Esophagus muscularis mucosa (tissue), 4 donors: ENCODE measurements at regions not wholly inside any gene's neighbourhood (a gene's known extent, or its start where the extent isn't known, plus 50 kb on each side); places are given as distances from the start of the nearest gene placed in this dataset.

Experiments used
- EP300 ChIP-seq: sonication (generic); formaldehyde crosslinking; IDR thresholded peaks from one replicate; pipeline ENCODE4 v1.6.1; 2017; ENCODE audit warnings: antibody characterized with exemption
- POLR2A ChIP-seq: fragments of 450-650 bp; IDR thresholded peaks from one replicate; pipeline ENCODE4 v1.6.1; 2017; ENCODE audit warnings: antibody characterized with exemption, moderate library complexity, mild to moderate bottlenecking, low read depth
- POLR2AphosphoS5 ChIP-seq, 2 donors: sonication (generic); formaldehyde crosslinking; IDR thresholded peaks; one replicate each; pipeline ENCODE4 v1.6.1; 2017; ENCODE audit warnings: antibody characterized with exemption in 2 of 2
- TF ChIP-seq, protein P1 (sequence below), 3 experiments: fragments of 200-600 bp in 2 of 3; fragments of 450-650 bp in 1 of 3; sonication (generic) in 2 of 3; IDR thresholded peaks; one replicate each; pipeline ENCODE4 v1.5.1; 2017 to 2019; ENCODE audit warnings: antibody characterized with exemption in 3 of 3, mild to moderate bottlenecking in 2 of 3, moderate library complexity in 1 of 3

- TF ChIP-seq, protein P1, sequence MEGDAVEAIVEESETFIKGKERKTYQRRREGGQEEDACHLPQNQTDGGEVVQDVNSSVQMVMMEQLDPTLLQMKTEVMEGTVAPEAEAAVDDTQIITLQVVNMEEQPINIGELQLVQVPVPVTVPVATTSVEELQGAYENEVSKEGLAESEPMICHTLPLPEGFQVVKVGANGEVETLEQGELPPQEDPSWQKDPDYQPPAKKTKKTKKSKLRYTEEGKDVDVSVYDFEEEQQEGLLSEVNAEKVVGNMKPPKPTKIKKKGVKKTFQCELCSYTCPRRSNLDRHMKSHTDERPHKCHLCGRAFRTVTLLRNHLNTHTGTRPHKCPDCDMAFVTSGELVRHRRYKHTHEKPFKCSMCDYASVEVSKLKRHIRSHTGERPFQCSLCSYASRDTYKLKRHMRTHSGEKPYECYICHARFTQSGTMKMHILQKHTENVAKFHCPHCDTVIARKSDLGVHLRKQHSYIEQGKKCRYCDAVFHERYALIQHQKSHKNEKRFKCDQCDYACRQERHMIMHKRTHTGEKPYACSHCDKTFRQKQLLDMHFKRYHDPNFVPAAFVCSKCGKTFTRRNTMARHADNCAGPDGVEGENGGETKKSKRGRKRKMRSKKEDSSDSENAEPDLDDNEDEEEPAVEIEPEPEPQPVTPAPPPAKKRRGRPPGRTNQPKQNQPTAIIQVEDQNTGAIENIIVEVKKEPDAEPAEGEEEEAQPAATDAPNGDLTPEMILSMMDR (IDR thresholded peaks at IDR 0.05), result no peak
- no peak for TF ChIP-seq POLR2A
- TF ChIP-seq POLR2AphosphoS5 (IDR thresholded peaks at IDR 0.05), result no peak
- TF ChIP-seq EP300, result no peak
Measured at GRCh38 chr9:3658964-3659363, 133.2 kb upstream of the RFX3 start.
